ENCODE measurements at regions not wholly inside any gene's neighbourhood (a gene's known extent, or its start where the extent isn't known, plus 50 kb on each side); places are given as distances from the start of the nearest gene placed in this dataset.

DNA sequence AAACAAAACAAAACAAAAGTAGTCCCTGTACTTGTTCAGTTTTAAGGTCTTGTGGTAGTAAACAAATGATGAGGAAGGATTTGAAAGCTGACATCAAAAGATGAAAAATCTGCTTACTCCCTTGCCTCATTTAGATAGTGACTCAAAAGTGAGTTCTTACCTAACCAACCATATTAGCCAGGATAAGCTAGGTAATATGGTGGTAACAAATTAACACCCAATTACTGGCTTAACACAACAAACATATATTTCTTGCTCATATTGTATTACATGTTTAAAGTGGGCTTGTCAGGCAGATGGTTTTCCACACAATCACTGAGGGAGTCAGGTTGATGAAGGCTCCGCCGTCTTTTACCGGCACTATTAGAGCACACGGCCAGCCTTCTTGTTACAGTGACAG lies 189.7 kb downstream of the PPARGC1A start:
- no peak overlapping the region for H3K4me3 Mint-ChIP-seq
- no peaks in the 10 kb centered on the region for H3K9me3 Mint-ChIP-seq
- H3K36me3 Mint-ChIP-seq (ENCODE audit: low read depth), result no peaks in the 10 kb centered on the region
- H3K4me1 Mint-ChIP-seq (ENCODE audit: low read depth), result no peaks in the 10 kb centered on the region
- H3K27me3 Mint-ChIP-seq, result no peaks in the 10 kb centered on the region
- intact Hi-C loops (cut with micrococcal nuclease), result no loop called here
- H3K27ac Mint-ChIP-seq, result no peak overlapping the region

GRCh38 chr4:23697722-23698121 lies 192.1 kb downstream of the PPARGC1A start:
- intact Hi-C loops (cut with micrococcal nuclease), result no loop called here
- H3K4me3 Mint-ChIP-seq, result no peak overlapping the region
- H3K27me3 Mint-ChIP-seq, result no peaks in the 10 kb centered on the region
- no peaks in the 10 kb centered on the region for H3K36me3 Mint-ChIP-seq (ENCODE audit: low read depth)
- H3K4me1 Mint-ChIP-seq (ENCODE audit: low read depth), result no peaks in the 10 kb centered on the region
- no peaks in the 10 kb centered on the region for H3K9me3 Mint-ChIP-seq
- no peak overlapping the region for H3K27ac Mint-ChIP-seq

GRCh38 chr4:23697001-23697528 lies 192.8 kb downstream of the PPARGC1A start:
- no peak overlapping the region for H3K27ac Mint-ChIP-seq
- intact Hi-C loops (cut with micrococcal nuclease), result no loop called here
- H3K9me3 Mint-ChIP-seq, result no peaks in the 10 kb centered on the region
- no peak overlapping the region for H3K4me3 Mint-ChIP-seq
- no peaks in the 10 kb centered on the region for H3K4me1 Mint-ChIP-seq (ENCODE audit: low read depth)
- H3K27me3 Mint-ChIP-seq, result no peaks in the 10 kb centered on the region
- no peaks in the 10 kb centered on the region for H3K36me3 Mint-ChIP-seq (ENCODE audit: low read depth)

GRCh38 chr4:23686169-23686897 lies 203.5 kb downstream of the PPARGC1A start:
- H3K27ac Mint-ChIP-seq, result no peak overlapping the region

GRCh38 chr4:23685471-23685870 lies 204.4 kb downstream of the PPARGC1A start:
- Mint-ChIP-seq H3K36me3 (ENCODE audit: low read depth) (no peaks in the 10 kb centered on the region), H3K9me3 (peaks cover 23% of the 10 kb centered on the region), H3K4me3 (no peak overlapping the region), H3K4me1 (ENCODE audit: low read depth) (no peaks in the 10 kb centered on the region), H3K27me3 (no peaks in the 10 kb centered on the region), H3K27ac (no peak overlapping the region)
- intact Hi-C loops (cut with micrococcal nuclease), result no loop called here

More at GRCh38 chr4:23686169-23686897, 203.5 kb downstream of the PPARGC1A start:
- no peaks in the 10 kb centered on the region for H3K4me1 Mint-ChIP-seq (ENCODE audit: low read depth)
- no peaks in the 10 kb centered on the region for H3K27me3 Mint-ChIP-seq
- H3K36me3 Mint-ChIP-seq (ENCODE audit: low read depth), result no peaks in the 10 kb centered on the region
- intact Hi-C loops (cut with micrococcal nuclease), result no loop called here
- no peak overlapping the region for H3K4me3 Mint-ChIP-seq
- H3K9me3 Mint-ChIP-seq, result peaks cover 25% of the 10 kb centered on the region

DNA sequence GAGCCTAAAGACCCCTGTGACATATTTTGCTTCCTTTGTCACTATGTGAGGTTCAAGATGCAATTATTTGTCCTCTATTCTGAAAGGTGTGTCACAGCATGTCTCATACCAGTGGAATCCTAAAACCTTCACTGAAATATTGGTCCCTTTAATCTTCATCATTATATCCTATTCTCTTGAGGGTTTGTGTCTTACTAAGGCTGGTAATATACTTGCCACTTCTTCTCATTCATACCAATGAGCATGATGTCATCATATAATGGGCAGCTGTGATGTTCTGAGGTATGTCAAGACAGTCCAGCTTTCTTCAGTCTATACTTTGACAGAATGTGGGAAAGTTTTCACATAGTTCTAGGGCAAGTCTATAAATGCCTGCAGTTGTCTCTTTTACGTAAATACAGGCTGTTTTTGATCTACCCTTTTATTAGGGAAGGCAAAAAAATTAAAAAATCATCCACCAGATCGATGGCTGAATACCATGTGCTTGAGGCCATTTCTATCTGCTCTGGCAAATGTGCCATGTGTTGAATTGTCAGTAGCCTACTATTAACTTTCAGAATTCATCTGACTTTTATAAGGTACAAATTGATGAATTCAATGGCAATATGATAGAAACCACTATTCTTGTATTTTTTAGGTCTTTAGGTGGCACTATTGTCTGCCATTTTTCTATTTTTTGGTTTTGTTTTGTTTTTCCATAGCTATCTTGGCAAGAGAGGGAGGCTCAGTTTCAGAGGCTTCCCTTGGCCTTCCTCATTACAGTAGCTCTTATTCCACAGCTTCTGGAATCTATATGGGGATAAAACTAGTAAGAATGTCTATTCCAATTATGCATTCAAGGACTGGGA lies 209.0 kb downstream of the PPARGC1A start:
- H3K27ac Mint-ChIP-seq, result no peak overlapping the region
- H3K4me1 Mint-ChIP-seq (ENCODE audit: low read depth), result no peaks in the 10 kb centered on the region
- intact Hi-C loops (cut with micrococcal nuclease), result no loop called here
- no peak overlapping the region for H3K4me3 Mint-ChIP-seq
- H3K9me3 Mint-ChIP-seq, result no peaks in the 10 kb centered on the region
- H3K36me3 Mint-ChIP-seq (ENCODE audit: low read depth), result no peaks in the 10 kb centered on the region
- no peaks in the 10 kb centered on the region for H3K27me3 Mint-ChIP-seq

GRCh38 chr4:23674694-23675093 lies 215.2 kb downstream of the PPARGC1A start:
- no peaks in the 10 kb centered on the region for H3K4me1 Mint-ChIP-seq (ENCODE audit: low read depth)
- no peaks in the 10 kb centered on the region for H3K36me3 Mint-ChIP-seq (ENCODE audit: low read depth)
- H3K27me3 Mint-ChIP-seq, result no peaks in the 10 kb centered on the region

GRCh38 chr4:23667659-23668058 lies 222.2 kb downstream of the PPARGC1A start:
- intact Hi-C loops (cut with micrococcal nuclease), result no loop called here
- no peaks in the 10 kb centered on the region for H3K36me3 Mint-ChIP-seq (ENCODE audit: low read depth)
- H3K4me1 Mint-ChIP-seq (ENCODE audit: low read depth), result no peaks in the 10 kb centered on the region
- H3K4me3 Mint-ChIP-seq, result no peak overlapping the region
- peaks cover 11% of the 10 kb centered on the region for H3K9me3 Mint-ChIP-seq
- no peaks in the 10 kb centered on the region for H3K27me3 Mint-ChIP-seq
- H3K27ac Mint-ChIP-seq, result no peak overlapping the region

More at GRCh38 chr4:23674694-23675093, 215.2 kb downstream of the PPARGC1A start:
- no peak overlapping the region for H3K4me3 Mint-ChIP-seq
- intact Hi-C loops (cut with micrococcal nuclease), result no loop called here
- H3K9me3 Mint-ChIP-seq, result no peaks in the 10 kb centered on the region
- H3K27ac Mint-ChIP-seq, result no peak overlapping the region

DNA sequence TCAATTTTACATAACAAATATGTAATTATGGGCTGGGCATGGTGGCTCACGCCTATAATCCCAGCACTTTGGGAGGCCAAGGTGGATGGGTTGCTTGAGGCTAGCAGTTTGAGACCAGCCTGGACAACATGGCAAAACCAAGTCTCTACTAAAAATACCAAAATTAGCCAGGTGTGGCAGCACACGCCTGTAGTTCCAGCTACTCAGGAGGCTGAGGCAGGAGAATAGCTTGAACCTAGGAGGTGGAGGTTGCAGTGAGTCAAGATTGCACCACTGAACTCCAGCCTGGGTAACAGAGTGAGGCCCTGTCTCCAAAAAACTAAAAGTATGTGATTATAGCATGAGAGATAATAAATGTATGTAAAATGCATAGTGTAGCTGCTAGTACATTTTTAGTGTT lies 229.0 kb downstream of the PPARGC1A start:
- Mint-ChIP-seq H3K27me3 (no peaks in the 10 kb centered on the region), H3K4me1 (ENCODE audit: low read depth) (no peaks in the 10 kb centered on the region), H3K4me3 (no peak overlapping the region), H3K9me3 (peaks cover 16% of the 10 kb centered on the region), H3K27ac (no peak overlapping the region), H3K36me3 (ENCODE audit: low read depth) (no peaks in the 10 kb centered on the region)
- intact Hi-C loops (cut with micrococcal nuclease), result no loop called here

- H3K9me3 Mint-ChIP-seq, result no peaks in the 10 kb centered on the region
- H3K27me3 Mint-ChIP-seq, result no peaks in the 10 kb centered on the region
- intact Hi-C loops (cut with micrococcal nuclease), result no loop called here
- H3K4me3 Mint-ChIP-seq, result no peak overlapping the region
- H3K4me1 Mint-ChIP-seq (ENCODE audit: low read depth), result no peaks in the 10 kb centered on the region
- no peak overlapping the region for H3K27ac Mint-ChIP-seq
- H3K36me3 Mint-ChIP-seq (ENCODE audit: low read depth), result no peaks in the 10 kb centered on the region
Observed at GRCh38 chr4:23654791-23655190, 235.1 kb downstream of the PPARGC1A start.

- Mint-ChIP-seq H3K27me3 (no peaks in the 10 kb centered on the region), H3K4me3 (no peak overlapping the region), H3K4me1 (ENCODE audit: low read depth) (no peaks in the 10 kb centered on the region), H3K36me3 (ENCODE audit: low read depth) (no peaks in the 10 kb centered on the region), H3K9me3 (peaks cover 27% of the 10 kb centered on the region), H3K27ac (no peak overlapping the region)
- intact Hi-C loops (cut with micrococcal nuclease), result no loop called here
Observed at GRCh38 chr4:23648854-23649596, 240.8 kb downstream of the PPARGC1A start.

- Mint-ChIP-seq H3K9me3 (no peaks in the 10 kb centered on the region), H3K27me3 (no peaks in the 10 kb centered on the region)
- intact Hi-C loops (cut with micrococcal nuclease), result no loop called here
Observed at GRCh38 chr4:23635468-23635867, 254.4 kb downstream of the PPARGC1A start.

GRCh38 chr4:23631255-23631950 lies 258.4 kb downstream of the PPARGC1A start:
- Mint-ChIP-seq H3K9me3 (no peaks in the 10 kb centered on the region), H3K27ac (no peak overlapping the region), H3K4me3 (no peak overlapping the region), H3K36me3 (ENCODE audit: low read depth) (no peaks in the 10 kb centered on the region), H3K27me3 (no peaks in the 10 kb centered on the region), H3K4me1 (ENCODE audit: low read depth) (no peaks in the 10 kb centered on the region)
- intact Hi-C loops (cut with micrococcal nuclease), result no loop called here

More at GRCh38 chr4:23635468-23635867, 254.4 kb downstream of the PPARGC1A start:
- no peak overlapping the region for H3K27ac Mint-ChIP-seq
- H3K36me3 Mint-ChIP-seq (ENCODE audit: low read depth), result no peaks in the 10 kb centered on the region
- H3K4me1 Mint-ChIP-seq (ENCODE audit: low read depth), result no peaks in the 10 kb centered on the region
- no peak overlapping the region for H3K4me3 Mint-ChIP-seq
